HG02970 (cell line): ENCODE measurements at regions not wholly inside any gene's neighbourhood (a gene's known extent, or its start where the extent isn't known, plus 50 kb on each side); places are given as distances from the start of the nearest gene placed in this dataset.
"Not testable (repeated sequence)": the region's sequence is repeated elsewhere in the genome, so short reads cannot be mapped to it uniquely, and the experiment has no call there.

Experiments
- ATAC-seq: cut with Tn5 transposase; IDR thresholded peaks from one replicate; pipeline ENCODE4 v1.9.1; 2021; ENCODE audit warnings: mild to moderate bottlenecking, moderate library complexity, moderate number of reproducible peaks; ENCODE audit not compliant: unreplicated experiment, low FRiP score

DNA sequence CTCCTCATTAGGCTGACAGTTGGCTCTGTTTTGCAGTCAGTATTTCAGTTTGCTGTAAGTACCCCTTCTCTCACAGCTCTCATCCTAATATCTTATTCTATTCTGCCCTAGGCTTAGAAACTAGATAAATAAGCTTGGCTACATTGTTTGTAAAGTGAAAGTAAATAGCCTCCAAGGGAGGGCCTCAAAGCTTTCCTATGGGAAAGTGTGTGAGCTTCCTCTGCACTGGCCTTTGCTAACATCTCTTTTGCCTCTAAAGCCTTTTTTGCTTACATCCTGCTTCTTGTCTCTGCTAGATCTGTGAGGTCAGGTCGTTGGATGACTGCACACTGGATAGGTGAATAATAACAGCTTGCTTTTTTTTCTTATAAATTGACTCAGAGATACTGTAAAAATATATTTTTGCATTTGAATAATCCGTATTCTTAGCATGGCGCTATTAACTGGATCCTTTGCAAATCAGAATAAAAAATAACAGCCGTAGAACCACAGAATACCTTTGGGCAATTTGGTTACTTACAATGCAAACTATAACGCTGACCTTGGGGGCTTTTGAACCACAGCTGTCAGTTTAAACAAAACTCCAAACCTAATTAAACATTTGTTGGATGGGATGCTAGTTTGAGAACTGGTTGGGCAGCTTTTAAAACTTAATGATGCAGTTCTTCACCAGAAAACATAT, 55.1 kb downstream of the TTC6 start:
- ATAC-seq = no peak

- ATAC-seq = no peak
These were observed 56.6 kb downstream of the TTC6 start for GRCh38 chr14:37652042-37652441.

- ATAC-seq = no peak
These were observed 60.0 kb downstream of the TTC6 start for GRCh38 chr14:37655418-37655817.

DNA sequence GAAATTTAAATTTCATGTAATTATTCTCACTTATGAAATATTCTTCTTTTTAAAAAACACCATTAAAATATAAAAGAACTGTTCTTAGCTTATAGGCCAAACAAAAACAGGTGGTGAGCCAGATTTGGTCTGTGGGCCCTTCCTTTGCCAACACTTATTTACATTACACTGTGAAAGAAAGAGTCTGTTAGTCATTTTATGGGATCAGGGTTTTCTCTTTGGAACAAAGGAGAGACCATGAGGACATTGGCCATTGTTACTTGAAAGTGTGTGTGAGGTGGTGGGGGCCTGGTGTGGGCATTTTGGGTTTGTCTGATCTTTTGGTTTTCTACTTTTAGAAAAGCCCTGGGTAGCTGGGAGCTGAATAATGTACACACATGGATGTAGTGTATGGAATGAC, 62.7 kb downstream of the TTC6 start:
- no peak for ATAC-seq

DNA sequence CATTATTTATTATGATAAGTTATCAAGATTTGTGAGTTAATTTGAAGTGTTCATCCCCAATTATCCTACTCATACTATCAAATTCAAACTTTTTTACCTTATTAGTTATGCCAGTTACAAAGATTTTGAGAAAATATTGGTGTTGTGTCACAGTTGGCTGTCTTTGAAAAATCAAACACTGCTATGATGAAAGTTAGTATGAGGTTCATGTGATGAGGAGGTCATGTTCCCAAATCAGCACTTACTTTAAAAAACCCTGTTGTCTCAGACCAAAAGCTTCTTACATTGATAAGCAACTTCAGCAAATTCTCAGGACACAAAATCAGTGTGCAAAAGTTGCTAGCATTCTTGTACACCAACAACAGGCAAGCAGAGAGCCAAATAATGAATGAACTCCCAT, 68.1 kb downstream of the TTC6 start:
- no peak for ATAC-seq

GRCh38 chr14:37665479-37665878, 70.0 kb downstream of the TTC6 start:
- no peak for ATAC-seq

DNA sequence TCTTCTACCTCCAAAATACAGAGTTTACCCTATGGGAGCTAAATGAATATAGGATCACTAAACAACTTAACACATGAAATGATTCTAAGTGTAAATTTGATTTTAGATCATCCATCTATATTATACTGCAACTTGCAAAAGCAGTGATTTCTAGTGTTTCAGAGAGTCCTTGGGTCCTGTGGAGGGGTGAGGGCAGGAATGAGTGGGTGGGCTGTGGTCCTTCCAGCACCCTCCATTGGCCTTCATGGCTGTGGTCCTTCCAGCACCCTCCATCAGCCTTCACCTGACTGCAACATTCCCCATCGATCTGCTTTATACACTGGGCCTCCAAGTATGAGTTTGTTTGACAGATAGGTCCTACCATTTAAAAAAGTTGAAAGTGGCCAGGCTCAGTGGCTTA, 70.5 kb downstream of the TTC6 start:
- ATAC-seq = no peak

DNA sequence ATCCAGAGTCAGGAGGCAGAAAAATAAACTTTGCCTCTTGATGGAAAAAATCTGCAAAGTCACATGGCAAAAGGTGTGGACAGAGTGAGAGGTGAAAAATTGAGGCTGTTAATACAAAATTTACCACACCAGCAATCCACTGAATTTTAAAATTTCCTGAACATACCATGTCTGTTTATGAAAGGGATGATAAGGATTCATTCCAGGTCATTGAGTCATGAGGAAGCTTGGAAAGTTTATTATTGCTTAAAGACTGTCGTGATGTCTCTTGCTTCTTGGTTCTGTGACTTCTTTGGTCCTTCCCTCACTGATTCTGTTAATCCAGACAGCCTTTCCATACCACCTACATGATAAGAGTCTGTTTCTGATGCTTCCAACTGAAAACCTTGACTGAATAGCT, 73.2 kb downstream of the TTC6 start:
- no peak for ATAC-seq

GRCh38 chr14:37669242-37669641, 73.8 kb downstream of the TTC6 start:
- no peak for ATAC-seq

- no peak for ATAC-seq
These were observed 78.0 kb downstream of the TTC6 start for GRCh38 chr14:37673439-37673838.

GRCh38 chr14:37678916-37679315, 83.5 kb downstream of the TTC6 start:
- no peak for ATAC-seq

DNA sequence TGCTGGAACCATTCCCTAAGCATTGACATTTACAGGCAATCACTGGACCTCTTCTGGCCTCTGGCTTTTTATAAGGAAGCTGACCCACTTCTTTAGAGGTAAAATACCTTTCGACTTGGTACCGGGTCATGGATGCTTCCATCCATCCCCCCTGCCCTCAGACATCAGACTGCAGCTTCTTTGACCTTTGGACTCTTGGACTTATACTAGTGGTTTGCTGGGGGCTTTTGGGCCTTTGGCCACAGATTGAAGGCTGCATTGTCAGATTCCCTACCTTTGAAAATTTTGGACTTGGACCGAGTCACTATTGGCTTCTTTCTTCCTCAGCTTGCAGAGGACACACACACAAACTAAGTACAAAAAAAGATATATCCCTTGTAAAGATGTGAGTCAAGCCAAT, 86.1 kb downstream of the TTC6 start:
- no peak for ATAC-seq

DNA sequence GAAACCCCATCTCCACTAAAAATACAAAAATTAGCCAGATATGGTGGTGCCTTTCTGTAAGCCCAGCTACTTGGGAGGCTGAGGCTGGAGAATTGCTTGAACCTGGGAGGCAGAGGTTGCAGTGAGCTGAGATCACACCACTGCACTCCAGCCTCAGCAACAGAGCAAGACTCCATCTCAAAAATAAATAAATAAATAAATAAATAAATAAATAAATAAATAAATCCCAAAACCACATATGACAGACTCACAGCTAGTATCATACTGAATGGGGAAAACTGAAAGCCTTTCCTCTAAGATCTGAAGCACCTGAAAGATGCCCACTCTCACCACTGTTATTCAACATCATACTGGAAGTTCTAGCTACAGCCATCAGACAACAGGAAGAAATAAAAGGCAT, 97.3 kb downstream of the TTC6 start:
- ATAC-seq = not testable (repeated sequence)

GRCh38 chr14:37693420-37693819, 98.0 kb downstream of the TTC6 start:
- ATAC-seq = not testable (repeated sequence)

- no peak for ATAC-seq
These were observed 100.4 kb downstream of the TTC6 start for GRCh38 chr14:37695866-37696265.

DNA sequence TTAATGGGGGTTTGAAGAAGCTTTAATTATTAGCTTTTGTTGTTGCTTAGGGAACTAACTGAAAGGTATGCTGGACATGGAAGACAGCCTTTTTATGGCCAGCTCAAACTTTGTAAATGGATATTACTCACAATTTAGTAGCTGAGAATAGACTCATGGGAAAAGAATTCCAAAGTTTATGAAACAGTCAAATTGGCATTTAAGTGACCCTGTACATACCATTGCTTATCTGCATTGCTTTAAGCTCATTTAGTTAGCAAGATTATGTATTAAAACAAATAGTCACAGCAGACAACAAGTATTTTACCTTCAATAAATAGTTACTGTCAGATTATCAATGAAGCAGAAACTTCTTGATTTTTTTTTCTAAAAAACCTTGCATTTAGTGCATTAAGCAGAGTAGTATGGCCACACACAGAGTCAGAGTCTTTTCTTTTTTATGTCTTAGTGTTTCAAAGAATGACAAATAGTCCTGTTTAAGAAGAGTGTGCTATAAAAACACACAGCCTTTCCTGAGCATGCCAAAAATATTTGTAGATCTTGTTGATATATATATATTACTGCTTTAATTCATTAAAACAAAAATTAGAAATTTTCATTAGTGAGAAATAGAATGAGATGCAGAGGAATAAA, 102.2 kb downstream of the TTC6 start:
- no peak for ATAC-seq

DNA sequence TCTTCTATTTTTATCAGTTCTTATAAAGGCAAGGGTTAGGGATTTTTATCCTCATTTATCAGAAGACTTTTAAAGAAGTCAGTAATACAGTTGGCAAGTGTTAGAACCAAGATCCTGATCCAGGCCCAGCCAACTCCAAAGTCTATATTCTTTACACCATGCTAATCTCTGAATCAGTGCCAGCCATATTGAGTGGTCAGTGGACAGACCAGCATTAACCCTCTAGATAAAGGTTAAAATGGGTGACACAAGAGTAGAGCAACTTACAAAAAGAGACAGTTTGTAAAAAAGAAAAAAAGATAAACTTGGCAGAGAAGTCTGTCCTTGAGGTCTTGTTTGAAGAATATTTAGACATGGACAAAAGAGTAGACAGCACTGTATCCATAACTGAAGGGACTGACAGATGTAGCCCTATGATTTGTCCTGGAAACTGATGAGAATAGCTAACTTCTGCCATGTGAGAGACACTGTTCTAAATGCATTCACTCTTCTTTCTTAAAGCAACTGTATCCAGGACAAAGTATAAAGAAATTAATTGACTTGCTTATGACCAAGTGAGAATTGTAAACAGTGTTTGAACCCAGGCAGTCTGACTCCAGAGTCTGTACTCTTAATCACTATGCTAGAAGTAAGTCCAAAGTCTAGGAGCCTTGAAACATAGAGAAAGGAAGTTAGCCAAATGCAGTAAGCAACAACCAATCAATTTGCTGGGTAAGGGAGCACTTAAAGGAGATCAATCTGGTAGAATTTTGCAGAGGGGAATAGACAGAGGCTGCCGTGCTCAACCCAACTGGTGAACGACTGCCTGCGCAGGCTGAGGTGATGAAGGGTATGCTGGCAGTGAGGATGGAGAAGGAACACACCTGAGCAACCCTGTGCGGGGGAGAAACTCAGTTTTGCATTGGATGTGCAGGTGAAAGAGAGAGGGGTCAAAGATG, 103.7 kb downstream of the TTC6 start:
- no peak for ATAC-seq

GRCh38 chr14:37707716-37708115, 112.3 kb downstream of the TTC6 start:
- no peak for ATAC-seq

- ATAC-seq = no peak
These were observed 113.1 kb downstream of the TTC6 start for GRCh38 chr14:37708481-37708880.

DNA sequence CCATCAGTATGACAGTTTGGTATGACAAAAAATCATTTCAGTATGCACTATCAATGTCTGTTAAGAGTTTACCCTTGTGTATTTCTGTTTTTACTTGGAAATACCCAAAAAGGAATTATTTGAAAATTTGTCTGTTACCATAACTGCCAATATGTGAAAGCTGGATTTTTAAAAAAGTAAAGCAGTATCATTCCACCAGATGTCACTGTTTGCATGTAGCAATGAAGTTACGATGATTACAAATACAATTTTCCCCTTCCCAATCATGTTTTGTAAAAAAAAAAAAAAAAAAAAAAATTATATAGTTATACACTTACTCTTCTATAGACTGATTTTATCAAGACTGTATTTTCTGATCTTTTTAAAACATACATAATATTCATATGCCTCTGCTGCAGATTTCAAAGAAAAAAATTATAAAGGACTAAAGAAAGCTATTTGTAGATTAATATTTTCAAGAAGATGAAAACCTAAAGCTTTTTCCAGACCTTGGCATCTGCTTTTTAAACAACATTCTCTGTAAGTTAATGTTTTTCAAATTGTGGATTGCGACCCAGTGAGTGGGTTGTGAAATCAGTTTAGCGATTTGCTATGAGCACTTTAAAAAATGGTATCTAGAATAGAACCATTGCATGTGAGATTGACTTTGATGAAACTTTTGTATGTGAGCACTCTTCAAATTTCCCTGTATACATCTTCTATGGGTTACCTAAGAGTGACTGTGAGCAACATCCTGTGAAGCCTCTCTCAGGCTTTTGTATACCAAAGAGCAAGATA, 114.2 kb downstream of the TTC6 start:
- ATAC-seq = no peak
